Keratinocyte (primary cell): ENCODE measurements at regions not wholly inside any gene's neighbourhood (a gene's known extent, or its start where the extent isn't known, plus 50 kb on each side); places are given as distances from the start of the nearest gene placed in this dataset.

Experiments used
- DNase-seq: peaks from one replicate; pipeline ENCODE4 v3.0.0-alpha.2; 2011; ENCODE audit warnings: low read depth, missing footprints, low spot score
- FAIRE-seq: peaks from 2 replicates; lab custom pipeline; 2011; peaks lifted over from hg19 to GRCh38; lab: Jason Lieb, UNC
- H2AFZ ChIP-seq: 2 replicates; pipeline ENCODE4 v1.6.0; 2012; ENCODE audit warnings: low read length, control low read depth, inconsistent platforms; ENCODE audit not compliant: control insufficient read depth
- H3K27ac ChIP-seq: 2 replicates; pipeline ENCODE4 v1.5.1; 2011; ENCODE audit warnings: low read length; ENCODE audit not compliant: control insufficient read depth, insufficient read depth
- H3K27me3 ChIP-seq: 3 replicates; pipeline ENCODE4 v1.6.0; 2011; ENCODE audit warnings: low read length; ENCODE audit not compliant: control insufficient read depth, insufficient read depth; ENCODE audit errors: extremely low read depth
- H3K36me3 ChIP-seq, 2 experiments: 2 replicates in 1 of 2; 3 replicates in 1 of 2; pipeline ENCODE4 v1.5.1; 2011; ENCODE audit warnings: low read length in 2 of 2, mild to moderate bottlenecking in 1 of 2; ENCODE audit not compliant: control insufficient read depth in 2 of 2, insufficient read depth in 2 of 2; ENCODE audit errors: extremely low read depth in 1 of 2
- H3K4me1 ChIP-seq: 3 replicates; pipeline ENCODE4 v1.5.1; 2011; ENCODE audit warnings: low read length; ENCODE audit not compliant: control insufficient read depth, insufficient read depth; ENCODE audit errors: extremely low read depth
- H3K4me2 ChIP-seq: 3 replicates; pipeline ENCODE4 v1.6.0; 2011; ENCODE audit warnings: low read depth, low read length; ENCODE audit not compliant: control insufficient read depth, insufficient read depth; ENCODE audit errors: extremely low read depth
- H3K4me3 ChIP-seq, 3 experiments: fragments of 200-600 bp in 1 of 3; sonication (generic) in 1 of 3; 2 replicates in 2 of 3; 3 replicates in 1 of 3; pipeline ENCODE4 v1.5.1; 2011 to 2016; ENCODE audit warnings: low read length in 3 of 3, mild to moderate bottlenecking in 3 of 3, control low read depth in 2 of 3, inconsistent platforms in 1 of 3, low read depth in 1 of 3, mixed read lengths in 1 of 3, mixed run types in 1 of 3, moderate library complexity in 1 of 3; ENCODE audit not compliant: control insufficient read depth in 2 of 3, insufficient read depth in 2 of 3; ENCODE audit errors: extremely low read depth in 1 of 3
- H3K79me2 ChIP-seq: 2 replicates; pipeline ENCODE4 v1.6.0; 2012; ENCODE audit warnings: low read length; ENCODE audit not compliant: control insufficient read depth, insufficient read depth
- H3K9ac ChIP-seq: 3 replicates; pipeline ENCODE4 v1.6.0; 2011; ENCODE audit warnings: low read length; ENCODE audit not compliant: control insufficient read depth, insufficient read depth; ENCODE audit errors: extremely low read depth
- H3K9me1 ChIP-seq: 3 replicates; pipeline ENCODE4 v1.6.0; 2011; ENCODE audit warnings: low read length; ENCODE audit not compliant: control insufficient read depth, insufficient read depth; ENCODE audit errors: extremely low read depth
- H3K9me3 ChIP-seq: 2 replicates; pipeline ENCODE4 v1.5.1; 2012; ENCODE audit warnings: low read depth, low read length; ENCODE audit not compliant: control insufficient read depth
- H4K20me1 ChIP-seq: 3 replicates; pipeline ENCODE4 v1.6.0; 2011; ENCODE audit warnings: low read length; ENCODE audit not compliant: control insufficient read depth, insufficient read depth; ENCODE audit errors: extremely low read depth
- EZH2 ChIP-seq: IDR thresholded peaks from one replicate; pipeline ENCODE4 v1.6.1; 2012; ENCODE audit warnings: inconsistent platforms, mild to moderate bottlenecking, low read length, moderate library complexity
- dilution Hi-C: fragments of 300-500 bp; cut with MboI; formaldehyde crosslinking; loops from one replicate; pipeline ENCODE4 v1.7.0; 2020; ENCODE audit warnings: low sequenced_read_pairs; ENCODE audit not compliant: extremely low pct_ligation_motif_present
- TF ChIP-seq, protein P1 (sequence below), 3 experiments: IDR thresholded peaks in 1 of 3; conservative IDR thresholded peaks in 1 of 3; optimal IDR thresholded peaks in 1 of 3; 2 replicates in 2 of 3; 3 replicates in 1 of 3; pipeline versions ENCODE3 to v1.5.1; 2011; ENCODE audit warnings: low read length in 3 of 3, mild to moderate bottlenecking in 3 of 3, moderate library complexity in 2 of 3, control low read depth in 1 of 3, inconsistent platforms in 1 of 3; ENCODE audit not compliant: insufficient read depth in 2 of 3; ENCODE audit errors: extremely low read depth in 1 of 3

DNA sequence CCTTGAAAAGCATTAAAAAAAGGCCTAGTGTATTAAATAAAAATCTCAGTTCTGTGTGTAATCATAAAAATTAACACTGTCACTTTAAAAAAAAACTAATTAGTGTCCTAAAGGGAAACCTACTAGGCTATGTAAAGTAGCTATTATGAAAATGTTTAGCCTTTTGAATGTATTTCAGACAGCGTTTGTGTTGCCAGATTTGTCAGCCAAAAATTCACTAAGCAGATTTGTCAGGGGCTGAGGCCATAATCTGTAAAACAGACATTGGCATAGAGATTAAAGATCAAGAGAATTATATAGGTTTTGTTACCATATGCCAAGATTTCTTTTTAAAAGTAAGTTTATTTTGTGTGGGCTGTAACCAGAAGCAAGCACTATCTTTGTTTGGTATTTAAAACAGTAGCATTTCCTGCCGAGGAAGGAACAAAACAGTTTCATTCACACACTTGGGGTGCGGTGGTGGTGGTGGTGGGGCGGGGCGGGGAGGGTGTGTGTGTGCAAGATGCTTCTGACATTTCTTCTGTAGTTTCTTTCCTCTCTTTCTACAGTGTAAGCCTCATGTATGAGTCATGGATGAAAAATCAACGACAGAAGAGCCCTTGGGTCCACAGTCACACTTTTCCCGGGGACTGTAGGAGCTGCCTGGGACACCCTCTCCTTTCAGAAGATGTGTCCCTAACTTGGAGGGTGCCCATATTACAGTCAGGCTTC lies 328.5 kb upstream of the FANCL start:
- H3K9ac ChIP-seq = no peak overlapping the region
- TF ChIP-seq, protein P1, sequence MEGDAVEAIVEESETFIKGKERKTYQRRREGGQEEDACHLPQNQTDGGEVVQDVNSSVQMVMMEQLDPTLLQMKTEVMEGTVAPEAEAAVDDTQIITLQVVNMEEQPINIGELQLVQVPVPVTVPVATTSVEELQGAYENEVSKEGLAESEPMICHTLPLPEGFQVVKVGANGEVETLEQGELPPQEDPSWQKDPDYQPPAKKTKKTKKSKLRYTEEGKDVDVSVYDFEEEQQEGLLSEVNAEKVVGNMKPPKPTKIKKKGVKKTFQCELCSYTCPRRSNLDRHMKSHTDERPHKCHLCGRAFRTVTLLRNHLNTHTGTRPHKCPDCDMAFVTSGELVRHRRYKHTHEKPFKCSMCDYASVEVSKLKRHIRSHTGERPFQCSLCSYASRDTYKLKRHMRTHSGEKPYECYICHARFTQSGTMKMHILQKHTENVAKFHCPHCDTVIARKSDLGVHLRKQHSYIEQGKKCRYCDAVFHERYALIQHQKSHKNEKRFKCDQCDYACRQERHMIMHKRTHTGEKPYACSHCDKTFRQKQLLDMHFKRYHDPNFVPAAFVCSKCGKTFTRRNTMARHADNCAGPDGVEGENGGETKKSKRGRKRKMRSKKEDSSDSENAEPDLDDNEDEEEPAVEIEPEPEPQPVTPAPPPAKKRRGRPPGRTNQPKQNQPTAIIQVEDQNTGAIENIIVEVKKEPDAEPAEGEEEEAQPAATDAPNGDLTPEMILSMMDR (optimal IDR thresholded peaks at IDR 0.05 in 1 of 3, IDR thresholded peaks at IDR 0.05 in 1 of 3, conservative IDR thresholded peaks at IDR 0.05 in 1 of 3; ENCODE audit: extremely low read depth in 1 of 3, insufficient read depth in 2 of 3, low read length in 3 of 3) = no peak
- TF ChIP-seq EZH2 = no peak
- H3K79me2 ChIP-seq = no peaks in the 10 kb centered on the region
- H3K4me3 ChIP-seq = no peak overlapping the region
- no peaks in the 10 kb centered on the region for H3K27me3 ChIP-seq
- H3K9me3 ChIP-seq = no peaks in the 10 kb centered on the region
- dilution Hi-C loops = no loop called here
- FAIRE-seq (no peak), DNase-seq (no peak)
- H3K27ac ChIP-seq = no peak overlapping the region
- no peak overlapping the region for H3K4me2 ChIP-seq
- H3K9me1 ChIP-seq = no peaks in the 10 kb centered on the region
- H3K36me3 ChIP-seq = no peaks in the 10 kb centered on the region
- no peaks in the 10 kb centered on the region for H4K20me1 ChIP-seq
- peak overlapping the region; percentile 26 for H2AFZ ChIP-seq
- H3K4me1 ChIP-seq = peaks cover 5% of the 10 kb centered on the region

DNA sequence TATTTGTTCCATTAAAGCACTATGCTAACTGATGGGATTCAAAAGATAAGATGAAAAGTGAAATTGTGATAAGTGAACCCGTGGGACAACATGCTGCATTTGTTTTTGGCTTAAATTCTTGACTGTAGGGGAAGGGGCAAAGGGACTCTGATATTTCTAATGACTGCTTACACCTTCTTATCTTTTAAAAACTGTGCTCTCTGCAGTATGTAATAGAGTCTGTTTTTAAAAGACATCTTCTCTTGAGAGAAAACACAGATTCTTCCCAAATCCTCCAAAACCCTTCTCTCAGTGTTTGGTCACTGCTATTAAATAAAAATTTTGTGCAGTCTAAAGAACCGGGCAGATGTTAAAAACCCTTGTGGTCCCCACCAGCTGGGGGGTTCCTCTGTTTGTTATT lies 327.8 kb upstream of the FANCL start:
- FAIRE-seq (no peak), DNase-seq (no peak)
- H4K20me1 ChIP-seq = no peaks in the 10 kb centered on the region

More for the DNA sequence above, 327.8 kb upstream of the FANCL start:
- dilution Hi-C loops = no loop called here
- H3K27me3 ChIP-seq = no peaks in the 10 kb centered on the region
- TF ChIP-seq EZH2 = no peak
- TF ChIP-seq, protein P1 (optimal IDR thresholded peaks at IDR 0.05 in 1 of 3, IDR thresholded peaks at IDR 0.05 in 1 of 3, conservative IDR thresholded peaks at IDR 0.05 in 1 of 3; ENCODE audit: extremely low read depth in 1 of 3, insufficient read depth in 2 of 3, low read length in 3 of 3) = no peak
- no peak overlapping the region for H3K9ac ChIP-seq
- H3K9me1 ChIP-seq = no peaks in the 10 kb centered on the region
- no peak overlapping the region for H3K27ac ChIP-seq
- H3K36me3 ChIP-seq = no peaks in the 10 kb centered on the region
- no peaks in the 10 kb centered on the region for H3K79me2 ChIP-seq
- no peak overlapping the region for H2AFZ ChIP-seq
- H3K9me3 ChIP-seq = no peaks in the 10 kb centered on the region
- H3K4me3 ChIP-seq = no peak overlapping the region
- peaks cover 5% of the 10 kb centered on the region for H3K4me1 ChIP-seq
- no peak overlapping the region for H3K4me2 ChIP-seq
